ENCODE measurements at regions not wholly inside any gene's neighbourhood (a gene's known extent, or its start where the extent isn't known, plus 50 kb on each side); places are given as distances from the start of the nearest gene placed in this dataset.

- no peak for TF ChIP-seq POLR2A (IDR thresholded peaks at IDR 0.05)
- TF ChIP-seq CTCF (IDR thresholded peaks at IDR 0.05) = no peak
Measured at GRCh38 chr12:114875313-114875712, 191.3 kb upstream of the TBX3 start.
